NCI-H2196 (cell line): ENCODE measurements at regions not wholly inside any gene's neighbourhood (a gene's known extent, or its start where the extent isn't known, plus 50 kb on each side); places are given as distances from the start of the nearest gene placed in this dataset.
A peak's percentile ranks its signal among the peaks of the same experiment; 100 is the strongest.

Experiments
- DNase-seq: peaks from one replicate; lab custom pipeline; 2025; ENCODE audit not compliant: unreplicated experiment; lab: John Stamatoyannopoulos, UW

GRCh38 chr7:131159961-131160361 lies 167.7 kb upstream of the MKLN1 start:
- no peak for DNase-seq

- no peak for DNase-seq
Measured at GRCh38 chr7:131161103-131161502, 166.6 kb upstream of the MKLN1 start.

GRCh38 chr7:131164025-131164925 lies 163.4 kb upstream of the MKLN1 start:
- no peak for DNase-seq

GRCh38 chr7:131166066-131166465 lies 161.6 kb upstream of the MKLN1 start:
- DNase-seq, result no peak

GRCh38 chr7:131170440-131171271 lies 157.0 kb upstream of the MKLN1 start:
- no peak for DNase-seq

- DNase-seq, result no peak
Measured at GRCh38 chr7:131173145-131173890, 154.4 kb upstream of the MKLN1 start.

- DNase-seq, result no peak
Measured at GRCh38 chr7:131174391-131174790, 153.3 kb upstream of the MKLN1 start.

- no peak for DNase-seq
Measured at GRCh38 chr7:131174855-131175254, 152.8 kb upstream of the MKLN1 start.

- no peak for DNase-seq
Measured at GRCh38 chr7:131182446-131183058, 145.1 kb upstream of the MKLN1 start.

- no peak for DNase-seq
Measured at GRCh38 chr7:131183072-131183471, 144.6 kb upstream of the MKLN1 start.

- no peak for DNase-seq
Measured at GRCh38 chr7:131183611-131184119, 144.0 kb upstream of the MKLN1 start.

GRCh38 chr7:131186816-131187215 lies 140.9 kb upstream of the MKLN1 start:
- DNase-seq, result no peak

- DNase-seq, result peak; percentile 38
Measured at GRCh38 chr7:131188367-131189339, 139.0 kb upstream of the MKLN1 start.

- no peak for DNase-seq
Measured at GRCh38 chr7:131189488-131189887, 138.2 kb upstream of the MKLN1 start.

GRCh38 chr7:131190146-131190545 lies 137.5 kb upstream of the MKLN1 start:
- DNase-seq, result no peak

GRCh38 chr7:131190581-131190980 lies 137.1 kb upstream of the MKLN1 start:
- no peak for DNase-seq

- DNase-seq, result no peak
Measured at GRCh38 chr7:131194070-131194865, 133.4 kb upstream of the MKLN1 start.

GRCh38 chr7:131196803-131197202 lies 130.9 kb upstream of the MKLN1 start:
- DNase-seq, result no peak
